ENCODE measurements at regions not wholly inside any gene's neighbourhood (a gene's known extent, or its start where the extent isn't known, plus 50 kb on each side); places are given as distances from the start of the nearest gene placed in this dataset.
A peak's percentile ranks its signal among the peaks of the same experiment; 100 is the strongest.

DNA sequence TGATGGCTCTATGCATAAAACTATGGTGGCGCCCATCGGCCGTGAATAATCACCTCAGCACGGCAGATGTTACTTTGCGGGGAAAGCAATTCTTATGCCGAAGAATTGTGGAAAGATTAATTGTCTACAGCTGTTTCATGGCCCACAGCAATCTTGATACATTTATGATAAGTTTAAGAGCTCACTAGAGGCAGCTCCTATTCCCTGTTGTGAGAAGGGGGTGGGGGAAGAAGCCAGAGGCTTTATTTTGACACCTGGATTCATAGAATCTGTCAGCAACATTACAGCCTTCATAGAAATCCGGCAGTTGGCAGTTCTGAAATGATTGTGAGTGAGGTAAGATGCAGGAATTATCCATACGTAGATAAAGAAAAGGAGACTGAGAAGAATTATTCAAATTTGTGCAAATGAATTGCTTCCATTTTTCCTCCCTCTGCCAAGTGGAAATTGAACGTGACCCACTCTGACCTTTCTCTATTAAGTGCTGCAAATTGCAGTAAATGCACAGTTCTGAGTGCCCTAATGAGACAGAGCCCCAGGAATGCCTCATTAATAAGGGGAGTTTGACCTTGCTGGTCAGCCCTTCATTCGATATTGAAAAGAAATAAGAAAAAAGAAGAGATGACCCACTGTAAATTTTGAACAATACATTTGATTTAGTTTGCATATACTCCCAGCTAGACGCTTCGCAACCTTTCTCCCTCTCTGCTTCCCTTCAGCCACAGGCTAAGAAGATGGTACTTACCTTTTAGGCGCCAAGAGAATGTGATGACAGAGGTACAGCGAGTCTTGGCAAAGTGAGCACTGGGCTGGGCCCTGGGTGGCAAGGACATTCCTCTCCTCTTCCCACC is 188.8 kb downstream of the GPAT3 start:
- no peak for DNase-seq (ENCODE audit: low spot score)

GRCh38 chr4:83723609-83724008 is 187.7 kb downstream of the GPAT3 start:
- DNase-seq (ENCODE audit: low spot score), result no peak

DNA sequence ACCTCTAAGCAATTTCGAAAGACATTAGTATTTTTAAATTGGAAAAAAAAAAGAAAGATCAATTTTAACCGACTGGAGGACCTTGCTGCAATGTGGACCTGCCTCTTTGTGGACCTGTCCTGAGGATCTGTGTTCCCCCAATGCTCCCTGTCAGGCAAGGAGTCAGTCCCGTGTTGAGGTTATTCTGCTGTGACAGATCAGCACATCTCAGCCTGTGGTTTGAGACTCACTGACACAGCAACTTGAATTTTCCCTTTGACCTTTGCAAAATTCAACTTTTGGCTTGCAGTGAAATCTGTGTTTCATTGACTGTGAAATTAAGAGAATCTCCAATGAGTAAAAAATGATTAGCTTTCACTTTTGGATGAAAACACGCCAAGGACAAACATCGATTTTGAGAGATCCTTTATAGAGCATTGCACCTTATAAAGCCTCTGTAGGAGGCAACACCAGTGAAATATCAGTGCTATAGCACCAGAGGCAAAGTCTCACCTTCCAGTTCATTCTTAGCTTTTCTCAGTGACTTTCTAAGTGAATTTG is 186.9 kb downstream of the GPAT3 start:
- no peak for DNase-seq (ENCODE audit: low spot score)

DNA sequence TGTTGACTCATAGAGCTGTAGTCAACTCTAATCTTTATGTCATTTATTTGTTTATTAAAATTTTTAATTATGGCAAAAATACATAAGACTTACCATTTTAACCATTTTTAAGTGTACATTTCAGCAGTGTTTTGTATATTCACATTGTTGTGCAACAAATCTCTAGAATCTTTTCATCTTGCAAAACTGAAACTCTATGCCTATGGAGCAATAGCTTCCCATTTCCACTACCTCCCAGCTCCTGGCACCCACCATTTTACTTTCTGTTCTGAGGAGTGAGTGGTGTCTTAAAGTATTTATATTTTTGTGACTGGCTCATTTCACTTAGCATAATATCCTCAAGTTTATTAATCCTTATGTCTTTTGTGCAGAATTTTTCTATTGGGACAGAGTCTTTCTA is 181.0 kb downstream of the GPAT3 start:
- DNase-seq (ENCODE audit: low spot score), result no peak

DNA sequence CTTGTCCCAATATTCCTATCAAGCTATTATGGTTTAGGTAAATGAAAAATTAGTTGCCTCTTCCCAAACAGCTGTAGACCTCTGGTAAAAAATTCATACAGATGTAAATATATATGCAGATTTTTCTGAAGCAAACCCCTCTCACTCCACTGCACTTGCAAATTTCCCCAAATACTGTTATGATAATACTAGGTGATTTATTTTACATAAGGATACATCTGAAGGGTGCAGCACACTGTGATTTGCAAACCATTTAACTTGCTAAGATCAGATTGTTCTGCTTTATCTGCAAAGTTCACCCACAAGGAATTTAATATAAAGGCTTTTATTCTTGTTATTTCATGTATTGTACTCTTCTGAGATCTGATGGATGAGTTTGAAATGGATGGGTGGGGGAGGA is 177.0 kb downstream of the GPAT3 start:
- no peak for DNase-seq (ENCODE audit: low spot score)

DNA sequence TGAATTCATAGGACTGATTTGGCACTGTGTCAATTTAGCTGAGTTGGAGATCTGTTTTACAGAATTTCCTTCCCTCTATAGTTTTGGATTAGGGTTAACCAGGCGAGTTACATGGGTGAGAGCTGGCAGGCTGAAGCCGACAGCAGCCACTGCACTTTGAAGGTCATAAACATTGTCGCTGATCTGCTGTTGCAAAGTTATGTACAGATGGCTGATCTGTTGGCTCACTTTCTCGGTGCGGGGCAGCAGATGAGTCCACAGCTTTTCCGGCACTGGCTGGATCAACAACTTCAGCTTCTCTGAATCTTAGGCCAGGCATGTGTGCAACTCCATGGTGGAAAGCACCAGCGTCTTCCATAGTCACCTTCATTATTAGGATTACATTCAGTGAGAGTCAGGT is 173.7 kb downstream of the GPAT3 start:
- DNase-seq (ENCODE audit: low spot score), result no peak

- no peak for DNase-seq (ENCODE audit: low spot score)
These were observed 172.7 kb downstream of the GPAT3 start for GRCh38 chr4:83708500-83709175.

DNA sequence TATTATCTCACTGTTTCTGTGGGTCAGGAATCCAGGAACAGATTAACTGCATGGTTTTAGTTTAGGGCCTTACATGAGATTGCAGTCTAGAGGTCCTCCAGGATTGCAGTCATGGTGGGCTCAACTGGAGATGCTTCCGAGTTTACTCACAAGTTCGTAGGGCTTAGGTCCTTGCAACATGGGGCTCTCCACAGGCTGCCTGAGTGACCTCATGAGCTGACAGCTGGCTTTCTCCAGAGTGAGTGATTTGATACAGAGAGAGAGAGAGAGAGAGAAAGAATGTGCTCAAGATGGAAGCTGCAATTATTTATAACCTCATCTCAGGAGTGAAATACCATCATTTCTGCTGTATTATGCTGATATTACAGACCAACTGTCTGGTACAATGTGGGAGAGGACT is 168.9 kb downstream of the GPAT3 start:
- no peak for DNase-seq (ENCODE audit: low spot score)

GRCh38 chr4:83703752-83704151 is 167.8 kb downstream of the GPAT3 start:
- DNase-seq (ENCODE audit: low spot score), result no peak

GRCh38 chr4:83701041-83701440 is 165.1 kb downstream of the GPAT3 start:
- DNase-seq (ENCODE audit: low spot score), result no peak

GRCh38 chr4:83699358-83699757 is 163.4 kb downstream of the GPAT3 start:
- no peak for DNase-seq (ENCODE audit: low spot score)

DNA sequence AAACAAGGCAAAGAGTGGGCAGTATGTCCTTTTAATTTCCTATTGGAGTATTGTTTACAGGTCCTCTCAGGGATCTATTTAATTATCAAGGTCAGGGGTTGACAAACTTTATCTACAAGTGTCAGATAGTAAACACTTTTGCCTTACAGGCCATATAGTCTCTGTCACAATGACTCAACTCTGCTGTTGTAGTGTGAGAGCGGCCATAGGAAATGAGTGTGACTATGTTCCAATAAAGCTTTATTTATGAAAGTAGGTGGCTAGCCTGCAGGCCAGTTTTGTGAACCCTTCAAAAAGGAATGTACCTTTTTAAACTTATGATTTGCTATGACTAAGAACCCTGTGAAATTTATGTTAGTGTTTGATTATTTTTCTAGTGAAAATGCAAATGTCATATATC is 156.1 kb downstream of the GPAT3 start:
- no peak for DNase-seq (ENCODE audit: low spot score)

- no peak for DNase-seq (ENCODE audit: low spot score)
These were observed 150.3 kb downstream of the GPAT3 start for GRCh38 chr4:83686166-83686565.

GRCh38 chr4:83679692-83680091 is 143.8 kb downstream of the GPAT3 start:
- no peak for DNase-seq (ENCODE audit: low spot score)

GRCh38 chr4:83679254-83679653 is 143.3 kb downstream of the GPAT3 start:
- DNase-seq (ENCODE audit: low spot score), result no peak

- DNase-seq (ENCODE audit: low spot score), result no peak
These were observed 141.7 kb downstream of the GPAT3 start for GRCh38 chr4:83677656-83678055.

GRCh38 chr4:83664741-83665140 is 128.8 kb downstream of the GPAT3 start:
- no peak for DNase-seq (ENCODE audit: low spot score)

DNA sequence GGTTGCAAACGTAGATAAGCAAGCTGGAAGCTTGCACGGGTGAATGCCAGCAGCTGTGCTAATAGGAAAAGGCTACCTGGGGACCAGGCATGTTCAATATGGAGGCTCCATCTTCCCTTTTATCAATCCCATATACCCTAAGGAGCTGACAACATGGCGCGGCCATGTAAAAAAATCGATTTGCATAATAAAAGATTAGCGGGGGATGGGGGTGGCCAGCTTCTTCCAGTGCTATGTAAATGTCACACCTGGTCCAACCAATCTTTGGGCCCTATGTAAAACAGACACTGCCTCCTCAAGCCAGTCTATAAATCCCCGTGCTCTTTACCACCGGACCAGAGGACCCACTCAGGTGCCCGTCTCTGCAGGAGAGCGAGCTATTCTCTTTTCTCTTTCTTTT is 128.2 kb downstream of the GPAT3 start:
- DNase-seq (ENCODE audit: low spot score), result no peak

DNA sequence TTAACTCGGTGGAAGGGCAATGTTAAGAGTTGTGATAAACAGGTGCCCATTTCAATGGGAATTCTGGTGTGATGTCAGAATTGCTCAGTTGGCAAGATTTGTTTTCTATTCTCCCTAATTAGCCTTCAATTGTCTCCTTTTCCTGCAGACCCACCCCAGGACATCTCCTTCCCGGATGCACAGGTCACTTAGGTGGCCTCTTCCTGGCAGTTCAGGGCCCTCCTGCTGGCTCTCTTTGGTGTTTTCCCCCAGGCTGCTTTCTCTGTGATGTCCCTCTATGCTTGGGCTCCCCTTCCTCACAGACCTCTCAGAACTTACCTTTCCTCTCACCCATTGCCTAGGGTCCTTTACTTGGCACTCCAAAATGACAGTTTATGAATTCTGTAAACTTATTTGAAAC is 126.3 kb downstream of the GPAT3 start:
- no peak for DNase-seq (ENCODE audit: low spot score)

GRCh38 chr4:83661359-83661758 is 125.5 kb downstream of the GPAT3 start:
- DNase-seq (ENCODE audit: low spot score), result no peak

- no peak for DNase-seq (ENCODE audit: low spot score)
These were observed 124.7 kb downstream of the GPAT3 start for GRCh38 chr4:83660578-83660977.

GRCh38 chr4:83658806-83659205 is 122.9 kb downstream of the GPAT3 start:
- DNase-seq (ENCODE audit: low spot score), result no peak

GRCh38 chr4:83657336-83657735 is 121.4 kb downstream of the GPAT3 start:
- peak; percentile 56 for DNase-seq (ENCODE audit: low spot score)

Data from HT-29 (cell line).